ENCODE measurements at regions not wholly inside any gene's neighbourhood (a gene's known extent, or its start where the extent isn't known, plus 50 kb on each side); places are given as distances from the start of the nearest gene placed in this dataset.

DNA sequence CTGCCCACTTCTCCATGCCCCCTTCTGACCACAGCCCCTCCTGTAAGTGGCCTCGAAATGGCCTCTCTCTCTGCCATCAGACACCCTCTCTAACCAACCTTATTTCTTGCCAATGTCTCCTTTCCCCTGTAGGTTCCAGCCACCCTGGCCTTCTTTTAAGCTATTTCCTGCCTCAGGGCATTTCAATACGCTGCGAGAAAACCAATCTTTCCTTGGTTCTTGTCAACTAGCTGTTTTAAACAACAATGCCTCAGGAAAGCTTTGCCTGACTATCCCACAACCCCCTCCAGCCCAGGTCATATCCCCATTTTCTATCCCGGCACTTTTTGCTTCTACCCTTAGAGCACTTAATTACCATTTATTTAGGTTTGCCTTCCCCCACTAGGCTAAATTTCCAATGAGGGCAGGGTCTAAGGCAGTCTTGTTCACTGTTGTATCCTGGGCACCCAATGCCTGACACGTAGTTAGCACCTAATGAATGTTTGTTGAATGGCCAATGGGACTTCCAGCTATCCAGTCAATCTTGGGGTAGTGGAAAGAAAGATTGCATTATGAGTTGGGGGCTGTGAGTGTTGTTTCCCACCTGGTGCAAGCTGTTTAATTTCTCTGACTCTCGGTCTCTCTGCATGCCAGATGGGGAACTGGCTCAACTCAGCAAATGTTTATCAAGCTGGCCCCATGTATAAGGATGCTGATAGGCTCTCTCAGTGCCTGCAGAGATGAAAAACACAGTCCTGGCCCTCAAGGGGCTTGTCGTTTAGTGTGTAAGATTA lies 291.2 kb downstream of the SRBD1 start:
- peaks cover 4% of the 10 kb centered on the region for H3K9me3 ChIP-seq (ENCODE audit: control insufficient read depth, low read depth, low read length)
- H3K27ac ChIP-seq (ENCODE audit: low read length): no peak overlapping the region
- H3K9ac ChIP-seq (ENCODE audit: low read length): no peak overlapping the region
- H3K36me3 ChIP-seq (ENCODE audit: control insufficient read depth, low read depth, low read length): no peaks in the 10 kb centered on the region
- no peak overlapping the region for H3K4me3 ChIP-seq (ENCODE audit: low read length)
- H3K27me3 ChIP-seq (ENCODE audit: control insufficient read depth, insufficient read depth, low read length): no peaks in the 10 kb centered on the region
- H3K4me1 ChIP-seq (ENCODE audit: control insufficient read depth, low read depth, low read length): no peaks in the 10 kb centered on the region

DNA sequence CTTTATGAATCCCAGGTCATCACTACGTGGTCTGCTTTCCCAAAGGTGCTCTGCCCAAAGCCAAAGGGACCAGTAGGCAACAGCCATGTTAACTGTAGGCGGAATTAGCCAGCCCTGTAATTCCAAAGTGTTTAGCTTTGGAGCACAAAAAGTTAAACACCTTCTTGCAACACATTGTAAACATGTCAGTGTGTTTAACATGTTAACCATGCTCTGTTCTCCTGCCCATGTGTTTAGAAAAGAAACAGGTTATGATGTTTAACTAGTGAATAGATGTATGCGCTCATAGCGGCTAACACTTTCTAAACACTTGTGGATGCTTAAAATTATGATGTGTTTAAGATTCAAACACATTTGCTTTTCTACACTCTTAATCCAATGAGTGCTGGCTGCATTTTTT lies 292.4 kb downstream of the SRBD1 start:
- Histone ChIP-seq H3K36me3 (ENCODE audit: control insufficient read depth, low read depth, low read length) (no peaks in the 10 kb centered on the region), H3K27me3 (ENCODE audit: control insufficient read depth, insufficient read depth, low read length) (no peaks in the 10 kb centered on the region), H3K27ac (ENCODE audit: low read length) (no peak overlapping the region), H3K9me3 (ENCODE audit: control insufficient read depth, low read depth, low read length) (peaks cover under 1% of the 10 kb centered on the region), H3K9ac (ENCODE audit: low read length) (no peak overlapping the region), H3K4me3 (ENCODE audit: low read length) (no peak overlapping the region), H3K4me1 (ENCODE audit: control insufficient read depth, low read depth, low read length) (no peaks in the 10 kb centered on the region)

DNA sequence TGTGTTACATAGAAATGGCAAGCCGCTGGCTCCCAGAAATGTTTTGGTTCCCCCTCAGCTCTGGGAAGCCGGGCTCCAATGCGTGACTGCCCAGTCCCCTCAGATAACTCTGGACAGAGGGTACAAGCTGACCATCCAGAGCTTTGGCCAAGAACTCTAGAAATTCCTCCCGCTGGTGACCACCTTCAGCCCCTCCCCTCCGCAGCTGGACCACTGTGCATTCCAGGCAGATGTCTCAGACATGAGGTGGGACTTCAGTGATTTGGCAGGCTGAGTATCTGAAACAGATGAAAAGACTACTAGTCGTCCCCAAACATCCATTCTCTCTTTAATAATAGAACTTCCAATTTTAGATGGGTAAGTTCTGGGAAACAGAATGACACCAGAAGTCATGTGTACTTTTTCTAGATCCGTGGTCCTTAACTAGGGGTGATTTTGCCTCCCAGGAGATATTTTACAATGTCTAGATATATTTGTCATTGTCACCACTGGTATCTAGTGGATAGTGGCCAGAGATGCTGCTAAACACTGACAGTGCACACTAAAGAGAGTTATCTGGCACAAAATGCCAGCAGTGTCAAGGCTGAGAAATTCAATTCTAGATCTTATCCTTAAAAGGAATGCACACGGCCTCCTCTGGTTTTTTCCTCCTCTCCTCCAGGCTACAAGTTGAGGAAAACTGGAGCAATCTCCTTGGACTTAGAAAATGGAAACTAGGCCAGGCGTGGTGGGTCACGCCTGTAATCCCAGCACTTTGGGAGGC lies 294.3 kb downstream of the SRBD1 start:
- Histone ChIP-seq H3K27me3 (ENCODE audit: control insufficient read depth, insufficient read depth, low read length) (no peaks in the 10 kb centered on the region), H3K4me3 (ENCODE audit: low read length) (no peak overlapping the region), H3K9me3 (ENCODE audit: control insufficient read depth, low read depth, low read length) (no peaks in the 10 kb centered on the region), H3K9ac (ENCODE audit: low read length) (no peak overlapping the region), H3K4me1 (ENCODE audit: control insufficient read depth, low read depth, low read length) (no peaks in the 10 kb centered on the region), H3K36me3 (ENCODE audit: control insufficient read depth, low read depth, low read length) (no peaks in the 10 kb centered on the region), H3K27ac (ENCODE audit: low read length) (no peak overlapping the region)

DNA sequence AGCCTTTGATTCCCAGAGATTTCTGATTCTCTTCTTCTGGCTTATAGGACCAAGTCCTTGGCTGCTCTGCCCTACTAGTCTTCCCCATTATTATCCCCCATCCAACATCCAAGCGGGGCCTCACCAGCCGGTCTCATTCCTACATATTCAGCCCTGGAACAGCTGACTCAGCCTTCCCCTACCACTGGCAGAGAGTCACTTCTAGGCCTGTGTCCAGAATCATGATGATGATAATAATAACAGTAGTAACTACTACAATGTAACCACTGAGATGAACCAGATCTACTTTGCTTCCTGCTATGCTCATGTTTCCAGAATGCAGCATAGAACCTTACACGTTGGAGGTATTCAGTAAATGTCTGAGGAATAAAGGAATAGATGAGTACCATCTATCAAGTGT lies 295.2 kb downstream of the SRBD1 start:
- Histone ChIP-seq H3K27ac (ENCODE audit: low read length) (no peak overlapping the region), H3K4me3 (ENCODE audit: low read length) (no peak overlapping the region), H3K36me3 (ENCODE audit: control insufficient read depth, low read depth, low read length) (no peaks in the 10 kb centered on the region), H3K9ac (ENCODE audit: low read length) (no peak overlapping the region), H3K4me1 (ENCODE audit: control insufficient read depth, low read depth, low read length) (no peaks in the 10 kb centered on the region), H3K27me3 (ENCODE audit: control insufficient read depth, insufficient read depth, low read length) (no peaks in the 10 kb centered on the region), H3K9me3 (ENCODE audit: control insufficient read depth, low read depth, low read length) (no peaks in the 10 kb centered on the region)

DNA sequence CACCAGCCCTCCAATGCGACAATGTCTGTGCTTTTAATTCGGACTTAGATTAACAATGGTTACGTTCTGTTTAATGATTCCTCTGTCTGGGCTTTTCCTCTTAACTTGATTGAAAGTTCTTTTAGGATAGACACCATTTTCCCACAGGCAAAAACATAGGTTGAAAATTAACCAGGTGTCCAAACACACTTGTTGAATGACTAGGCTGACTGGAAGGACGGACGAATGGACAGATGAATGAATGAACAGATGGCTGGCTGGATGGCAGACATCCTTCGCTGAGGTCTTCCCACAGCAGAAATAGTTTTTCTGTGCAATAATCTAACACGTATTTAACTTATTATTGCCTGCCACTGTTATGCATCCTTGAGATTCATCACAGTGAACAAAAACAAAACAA lies 298.8 kb downstream of the SRBD1 start:
- H3K4me3 ChIP-seq (ENCODE audit: low read length): no peak overlapping the region
- H3K9ac ChIP-seq (ENCODE audit: low read length): no peak overlapping the region
- H3K4me1 ChIP-seq (ENCODE audit: control insufficient read depth, low read depth, low read length): no peaks in the 10 kb centered on the region
- no peaks in the 10 kb centered on the region for H3K9me3 ChIP-seq (ENCODE audit: control insufficient read depth, low read depth, low read length)
- no peaks in the 10 kb centered on the region for H3K36me3 ChIP-seq (ENCODE audit: control insufficient read depth, low read depth, low read length)
- H3K27me3 ChIP-seq (ENCODE audit: control insufficient read depth, insufficient read depth, low read length): no peaks in the 10 kb centered on the region
- no peak overlapping the region for H3K27ac ChIP-seq (ENCODE audit: low read length)

DNA sequence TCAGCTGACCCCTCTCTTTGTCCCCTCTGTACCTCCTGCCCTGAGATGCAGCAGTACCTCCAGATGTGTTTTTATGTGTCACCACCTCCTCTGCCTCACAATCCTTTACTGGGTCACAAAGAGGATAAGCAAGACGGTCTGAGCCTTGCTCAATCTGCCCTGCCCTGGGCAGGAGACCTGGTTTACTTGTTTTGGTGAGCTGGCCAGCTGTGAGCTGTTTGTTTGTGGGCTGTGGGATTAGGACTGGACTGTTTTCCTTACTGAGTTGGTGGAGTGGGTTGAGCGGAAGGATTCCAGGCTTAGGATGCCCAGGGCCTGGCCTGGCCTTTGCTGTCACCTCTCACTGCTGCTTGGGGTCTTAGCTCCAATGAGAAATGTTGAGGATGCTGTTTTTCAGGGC lies 299.5 kb downstream of the SRBD1 start:
- Histone ChIP-seq H3K27ac (ENCODE audit: low read length) (no peak overlapping the region), H3K9ac (ENCODE audit: low read length) (no peak overlapping the region), H3K4me3 (ENCODE audit: low read length) (no peak overlapping the region), H3K9me3 (ENCODE audit: control insufficient read depth, low read depth, low read length) (no peaks in the 10 kb centered on the region), H3K27me3 (ENCODE audit: control insufficient read depth, insufficient read depth, low read length) (no peaks in the 10 kb centered on the region), H3K36me3 (ENCODE audit: control insufficient read depth, low read depth, low read length) (no peaks in the 10 kb centered on the region), H3K4me1 (ENCODE audit: control insufficient read depth, low read depth, low read length) (peaks cover 3% of the 10 kb centered on the region)

DNA sequence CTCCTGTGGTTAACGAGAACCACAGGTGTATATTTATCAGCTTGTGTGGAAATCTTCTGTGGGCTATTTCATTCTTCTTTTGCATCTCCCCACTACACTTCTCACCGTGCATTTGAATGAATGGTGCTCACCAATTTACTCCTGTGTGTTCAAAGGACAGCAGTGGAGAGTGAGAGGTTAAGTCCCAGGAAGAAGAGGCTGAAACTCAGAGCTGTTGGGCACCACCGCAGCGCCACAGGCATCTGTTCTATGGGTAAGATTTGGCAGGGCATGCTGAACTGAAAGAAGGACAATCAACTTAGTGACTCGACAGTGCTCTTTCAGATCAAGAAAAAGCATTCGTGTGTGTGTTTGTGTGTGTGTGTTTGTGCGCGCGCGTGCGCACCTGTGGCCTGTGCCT lies 297.9 kb upstream of the SIX2 start:
- Histone ChIP-seq H3K4me1 (ENCODE audit: control insufficient read depth, low read depth, low read length) (peaks cover 3% of the 10 kb centered on the region), H3K9me3 (ENCODE audit: control insufficient read depth, low read depth, low read length) (no peaks in the 10 kb centered on the region), H3K27me3 (ENCODE audit: control insufficient read depth, insufficient read depth, low read length) (no peaks in the 10 kb centered on the region), H3K36me3 (ENCODE audit: control insufficient read depth, low read depth, low read length) (no peaks in the 10 kb centered on the region), H3K9ac (ENCODE audit: low read length) (no peak overlapping the region), H3K27ac (ENCODE audit: low read length) (no peak overlapping the region), H3K4me3 (ENCODE audit: low read length) (no peak overlapping the region)

DNA sequence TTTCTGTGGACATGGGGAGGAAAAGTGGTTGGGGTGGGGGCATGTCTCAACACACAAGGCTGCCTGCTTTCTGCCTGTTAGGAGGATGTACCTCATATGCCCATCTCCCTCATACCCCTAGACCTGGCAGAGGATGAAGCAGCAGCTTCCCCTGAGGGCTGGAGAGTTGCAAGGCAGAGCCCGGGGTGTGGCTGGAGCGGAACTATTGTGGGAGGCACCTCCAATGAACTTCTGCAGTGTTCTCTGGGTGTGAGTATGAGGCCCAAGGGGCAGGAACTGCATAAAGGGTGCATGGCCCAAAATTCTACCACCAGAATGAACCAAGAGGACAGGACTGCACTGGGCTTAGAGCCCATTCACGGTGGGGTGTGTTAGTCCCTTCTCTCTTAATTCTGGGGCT lies 296.3 kb upstream of the SIX2 start:
- H3K36me3 ChIP-seq (ENCODE audit: control insufficient read depth, low read depth, low read length): no peaks in the 10 kb centered on the region
- H3K27ac ChIP-seq (ENCODE audit: low read length): no peak overlapping the region
- H3K4me3 ChIP-seq (ENCODE audit: low read length): no peak overlapping the region
- H3K9ac ChIP-seq (ENCODE audit: low read length): no peak overlapping the region
- peaks cover 3% of the 10 kb centered on the region for H3K4me1 ChIP-seq (ENCODE audit: control insufficient read depth, low read depth, low read length)
- no peaks in the 10 kb centered on the region for H3K27me3 ChIP-seq (ENCODE audit: control insufficient read depth, insufficient read depth, low read length)
- no peaks in the 10 kb centered on the region for H3K9me3 ChIP-seq (ENCODE audit: control insufficient read depth, low read depth, low read length)

DNA sequence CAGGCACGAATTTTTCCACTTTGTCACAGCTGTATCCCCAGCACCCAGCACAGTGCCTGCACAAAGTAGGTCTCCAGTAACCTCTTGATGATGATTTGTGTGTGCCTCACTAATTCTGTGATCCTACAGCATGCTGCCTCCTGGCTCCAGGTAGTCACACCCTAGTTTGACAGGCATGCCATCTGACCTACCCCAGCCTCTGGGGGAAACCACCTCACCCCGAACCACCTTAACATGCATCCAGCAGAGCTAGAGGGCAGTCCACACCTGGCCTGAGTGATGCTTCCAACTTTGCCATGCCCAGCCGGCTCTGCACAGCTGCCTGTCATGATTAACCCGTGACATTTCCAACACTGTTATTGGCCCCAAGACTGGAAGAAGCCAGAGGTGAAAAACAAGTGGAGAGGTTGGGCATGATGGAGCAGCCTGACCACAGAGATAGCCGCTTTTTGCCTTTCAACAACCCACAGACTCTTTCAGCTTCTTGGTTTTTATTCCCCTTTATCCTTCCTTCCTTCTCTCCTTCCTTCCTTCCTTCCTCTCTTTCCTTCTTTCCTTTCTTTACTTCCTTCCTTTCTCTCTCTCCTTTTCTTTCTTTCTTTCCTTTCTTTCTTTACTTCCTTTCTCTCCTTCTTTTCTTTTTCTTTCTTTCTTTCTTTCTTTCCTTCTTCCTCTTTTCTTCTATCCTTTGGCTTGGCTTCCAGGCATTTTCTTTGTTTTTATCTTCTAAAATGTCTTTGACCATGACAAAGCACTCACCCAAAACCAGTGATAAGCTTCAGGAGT lies 294.4 kb upstream of the SIX2 start:
- Histone ChIP-seq H3K27ac (ENCODE audit: low read length) (no peak overlapping the region), H3K36me3 (ENCODE audit: control insufficient read depth, low read depth, low read length) (no peaks in the 10 kb centered on the region), H3K9me3 (ENCODE audit: control insufficient read depth, low read depth, low read length) (no peaks in the 10 kb centered on the region), H3K4me3 (ENCODE audit: low read length) (no peak overlapping the region), H3K4me1 (ENCODE audit: control insufficient read depth, low read depth, low read length) (peaks cover 3% of the 10 kb centered on the region), H3K9ac (ENCODE audit: low read length) (no peak overlapping the region), H3K27me3 (ENCODE audit: control insufficient read depth, insufficient read depth, low read length) (no peaks in the 10 kb centered on the region)

DNA sequence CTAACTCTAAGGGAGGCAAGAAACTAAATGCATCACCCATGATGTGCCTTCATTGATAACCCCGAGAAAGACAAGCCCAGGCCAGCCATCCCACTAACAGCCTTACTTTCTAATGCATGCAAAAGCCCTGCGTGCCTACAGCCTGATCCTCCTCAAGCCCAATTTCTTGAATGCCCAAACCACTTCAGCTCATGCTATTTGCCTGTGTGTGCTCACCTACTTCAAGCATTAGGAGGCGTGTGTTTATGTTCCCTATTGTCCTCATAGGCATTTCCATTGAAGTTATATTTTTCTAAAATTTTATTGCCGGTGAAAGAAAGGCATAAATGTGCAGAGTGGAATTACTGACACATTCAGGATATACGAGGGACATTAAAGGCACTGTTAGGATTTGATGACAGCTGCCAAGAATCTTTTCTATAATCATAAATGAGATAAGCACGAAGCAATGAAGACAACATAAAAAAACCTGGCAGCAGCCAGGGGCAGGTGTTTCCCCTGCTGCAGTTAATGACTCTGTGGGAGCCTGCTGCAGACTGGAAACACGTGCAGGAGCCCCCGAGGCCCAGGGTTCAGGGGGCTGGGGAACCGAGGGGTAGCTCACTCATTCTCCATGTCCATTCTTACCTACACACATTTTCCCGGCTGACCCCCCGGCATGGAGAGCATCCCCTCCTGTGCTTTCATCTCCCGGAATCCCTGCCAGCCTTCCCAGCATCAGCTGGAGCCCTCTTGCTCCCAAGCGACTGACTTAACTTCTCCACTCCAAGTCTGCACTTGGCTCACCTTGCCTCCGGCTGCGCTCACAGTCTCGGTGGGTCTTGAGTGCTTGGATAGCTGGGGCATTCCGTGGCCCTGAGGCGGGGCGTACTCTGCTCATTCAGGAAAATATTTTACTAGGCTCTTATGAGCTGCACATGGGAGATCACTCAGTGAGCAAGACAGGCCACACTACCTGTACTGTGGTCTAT lies 292.3 kb upstream of the SIX2 start:
- H3K36me3 ChIP-seq (ENCODE audit: control insufficient read depth, low read depth, low read length): no peaks in the 10 kb centered on the region
- no peak overlapping the region for H3K27ac ChIP-seq (ENCODE audit: low read length)
- H3K4me3 ChIP-seq (ENCODE audit: low read length): no peak overlapping the region
- H3K4me1 ChIP-seq (ENCODE audit: control insufficient read depth, low read depth, low read length): peaks cover under 1% of the 10 kb centered on the region
- H3K27me3 ChIP-seq (ENCODE audit: control insufficient read depth, insufficient read depth, low read length): no peaks in the 10 kb centered on the region
- no peaks in the 10 kb centered on the region for H3K9me3 ChIP-seq (ENCODE audit: control insufficient read depth, low read depth, low read length)
- H3K9ac ChIP-seq (ENCODE audit: low read length): no peak overlapping the region
